NCI-H345 treated with DMSO at 0.1 percent for 48 hours (cell line): ENCODE measurements at regions not wholly inside any gene's neighbourhood (a gene's known extent, or its start where the extent isn't known, plus 50 kb on each side); places are given as distances from the start of the nearest gene placed in this dataset.

Experiments
- DNase-seq: peaks from one replicate; lab custom pipeline; 2025; ENCODE audit not compliant: unreplicated experiment; lab: John Stamatoyannopoulos, UW

DNA sequence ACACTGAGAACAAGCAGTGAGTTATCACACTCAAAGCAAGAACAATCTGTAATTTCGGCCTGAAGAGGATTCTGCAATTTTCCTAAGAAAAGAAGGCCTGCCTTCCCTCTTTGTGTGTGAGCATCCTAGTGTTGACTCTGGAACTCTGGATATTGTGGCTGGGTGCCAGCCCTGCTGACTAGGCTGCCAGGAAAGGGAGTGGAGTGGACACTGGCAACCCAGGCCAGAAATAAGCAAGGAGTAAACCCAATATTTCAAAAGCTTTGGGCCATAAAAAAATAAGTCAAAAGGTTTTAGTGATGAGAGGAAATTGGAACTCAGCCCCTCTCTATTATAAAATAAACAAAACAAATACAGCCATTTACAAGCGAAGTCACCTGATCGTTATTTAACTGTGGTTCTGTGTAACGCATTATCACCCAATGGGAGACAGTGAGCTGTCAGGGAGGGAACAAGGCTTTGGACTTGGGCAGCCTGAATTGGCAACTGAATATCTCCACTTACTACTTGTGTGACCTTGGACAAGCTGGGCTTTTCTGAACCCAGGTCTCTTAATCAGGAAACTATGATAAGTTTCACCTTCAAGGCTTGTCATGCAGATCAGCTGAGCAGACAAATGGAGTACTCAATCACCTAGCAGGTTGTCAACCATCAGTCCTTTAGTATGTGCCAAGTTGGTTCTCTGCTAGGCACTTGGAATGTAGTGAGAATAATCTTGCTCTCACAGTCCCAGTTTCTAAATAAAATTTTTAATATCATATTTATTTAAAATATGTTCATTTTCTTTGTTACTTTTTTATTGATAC is 196.2 kb downstream of the PAX1 start:
- DNase-seq: no peak

DNA sequence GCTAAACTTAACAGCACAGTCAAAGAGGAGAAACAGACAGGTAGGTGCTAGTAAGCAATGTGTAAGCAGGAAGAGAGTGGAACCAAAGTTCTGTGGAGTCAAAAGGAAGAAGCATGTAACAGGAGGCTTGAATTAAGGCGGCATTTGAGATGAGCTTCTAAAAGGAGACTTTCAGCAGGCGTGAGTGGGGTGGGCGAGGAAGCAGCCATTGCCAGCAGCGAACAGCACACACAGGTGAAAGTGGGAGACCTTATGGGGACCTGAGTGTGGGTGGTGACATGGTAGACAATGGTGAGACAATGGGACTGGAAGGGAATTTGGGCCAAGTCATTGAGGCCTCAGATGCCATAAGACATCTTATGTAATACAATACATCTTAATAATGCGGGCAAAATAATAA is 195.0 kb downstream of the PAX1 start:
- DNase-seq: no peak

DNA sequence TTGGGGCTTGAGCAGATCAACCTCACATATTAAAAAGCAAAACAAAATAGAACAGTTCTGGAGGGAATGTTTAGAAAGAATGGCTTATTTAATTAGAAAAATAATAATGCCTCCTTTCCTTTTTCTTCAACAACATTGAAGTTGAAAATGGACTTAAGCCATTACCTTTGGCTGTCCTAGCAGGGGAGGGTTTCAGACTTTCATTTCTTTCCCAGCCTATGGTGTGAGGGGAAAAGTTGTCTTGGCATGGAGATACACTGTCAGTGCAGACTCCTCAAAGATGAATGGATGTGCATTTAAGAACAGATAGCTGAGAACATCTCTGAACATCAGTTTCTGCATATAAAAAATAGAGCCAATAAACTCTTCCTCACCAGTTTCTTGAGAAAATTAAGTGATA is 169.5 kb downstream of the PAX1 start:
- DNase-seq: no peak

DNA sequence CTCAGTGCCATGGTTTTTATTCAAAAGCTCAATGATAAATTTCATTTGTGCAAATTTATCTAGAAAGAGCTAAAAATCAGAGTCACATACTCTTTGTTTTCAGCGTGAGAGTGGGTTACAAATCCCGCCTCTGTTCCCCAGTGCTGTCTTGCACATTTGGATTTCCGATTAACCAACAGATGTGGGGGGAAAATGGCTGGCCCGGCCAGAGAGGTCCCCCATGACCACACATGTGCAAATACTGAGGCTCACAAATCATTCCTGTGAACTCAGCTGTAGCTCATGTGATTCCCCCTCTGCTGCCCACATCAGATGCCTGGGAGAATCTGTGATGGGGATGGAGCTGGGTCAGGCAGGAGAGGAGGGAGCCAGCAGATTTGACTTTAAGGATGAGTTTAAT is 168.7 kb downstream of the PAX1 start:
- no peak for DNase-seq

- DNase-seq: no peak
Observed at GRCh38 chr20:21873291-21873690, 167.8 kb downstream of the PAX1 start.

GRCh38 chr20:21867811-21868210 is 162.3 kb downstream of the PAX1 start:
- DNase-seq: no peak

- DNase-seq: no peak
Observed at GRCh38 chr20:21867353-21867752, 161.9 kb downstream of the PAX1 start.

DNA sequence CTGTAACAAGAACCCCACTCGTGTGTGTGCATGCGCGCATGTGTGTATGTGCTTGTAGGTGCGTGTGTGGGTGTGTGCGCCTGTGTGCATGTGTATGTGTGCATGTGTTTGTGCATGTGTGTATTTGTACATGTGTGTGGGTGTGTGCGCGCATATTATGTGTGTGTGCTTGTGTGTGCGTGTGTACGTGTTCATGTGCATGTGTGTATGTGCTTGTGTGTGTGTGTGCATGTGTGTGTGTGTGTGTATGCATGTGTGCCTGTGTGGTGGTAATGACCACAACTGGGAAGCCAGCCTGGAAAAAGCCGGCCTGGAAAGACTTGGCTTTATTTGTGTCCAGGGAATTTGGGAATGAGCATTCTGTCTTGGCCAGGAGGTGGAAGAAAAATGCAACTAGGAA is 157.5 kb downstream of the PAX1 start:
- DNase-seq: no peak

- no peak for DNase-seq
Observed at GRCh38 chr20:21862259-21862946, 156.9 kb downstream of the PAX1 start.

GRCh38 chr20:21840991-21841390 is 135.5 kb downstream of the PAX1 start:
- DNase-seq: no peak

GRCh38 chr20:21839982-21840381 is 134.5 kb downstream of the PAX1 start:
- no peak for DNase-seq

GRCh38 chr20:21836346-21836745 is 130.9 kb downstream of the PAX1 start:
- no peak for DNase-seq

GRCh38 chr20:21835042-21835441 is 129.6 kb downstream of the PAX1 start:
- no peak for DNase-seq

DNA sequence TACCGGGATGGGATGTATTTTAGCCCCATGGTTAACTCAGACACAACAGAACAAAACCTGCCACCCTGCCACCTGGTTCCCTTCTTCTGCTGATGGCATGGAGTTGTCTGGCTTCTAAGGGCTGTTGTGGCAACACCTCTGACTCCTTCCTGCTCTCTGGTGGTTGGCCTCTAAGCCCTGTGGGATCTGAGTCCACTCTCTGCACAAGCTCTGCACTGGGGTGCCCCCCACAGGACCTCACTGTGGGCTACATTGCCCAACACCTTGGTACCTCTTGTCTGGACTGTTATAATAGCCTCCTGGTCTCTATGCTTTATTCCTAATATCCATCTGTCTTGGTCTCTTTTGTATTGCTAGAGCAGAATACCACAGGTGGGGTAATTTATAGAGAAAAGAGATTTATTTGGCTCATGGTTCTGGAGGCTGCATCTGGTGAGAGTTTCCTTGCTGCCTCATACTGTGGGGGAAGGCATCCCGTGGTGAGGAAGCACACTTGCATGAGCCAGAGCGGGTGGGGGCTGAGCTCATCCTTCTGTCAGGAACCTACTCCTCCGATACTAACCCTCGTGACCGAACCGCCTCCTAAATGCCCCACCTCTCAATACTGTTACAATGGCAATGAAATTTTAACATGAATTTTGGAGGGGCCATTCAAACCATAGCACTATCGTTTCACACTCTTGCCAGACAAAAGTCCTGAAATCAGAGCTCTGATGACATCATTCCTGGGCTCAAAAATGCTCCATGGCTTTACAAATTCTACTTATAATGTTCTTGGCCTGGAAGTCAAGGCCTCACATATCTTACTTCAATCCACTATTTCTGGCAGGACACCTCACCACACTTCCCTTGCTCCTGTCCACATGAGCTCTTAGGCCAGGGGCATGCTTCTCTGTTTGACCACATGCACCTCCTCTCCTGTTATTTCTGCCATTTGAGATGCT is 127.2 kb downstream of the PAX1 start:
- no peak for DNase-seq

- DNase-seq: no peak
Observed at GRCh38 chr20:21826976-21827375, 121.5 kb downstream of the PAX1 start.

- no peak for DNase-seq
Observed at GRCh38 chr20:21821358-21821757, 115.9 kb downstream of the PAX1 start.

- no peak for DNase-seq
Observed at GRCh38 chr20:21820688-21821087, 115.2 kb downstream of the PAX1 start.

GRCh38 chr20:21820045-21820444 is 114.6 kb downstream of the PAX1 start:
- no peak for DNase-seq

GRCh38 chr20:21812379-21812778 is 106.9 kb downstream of the PAX1 start:
- DNase-seq: no peak

DNA sequence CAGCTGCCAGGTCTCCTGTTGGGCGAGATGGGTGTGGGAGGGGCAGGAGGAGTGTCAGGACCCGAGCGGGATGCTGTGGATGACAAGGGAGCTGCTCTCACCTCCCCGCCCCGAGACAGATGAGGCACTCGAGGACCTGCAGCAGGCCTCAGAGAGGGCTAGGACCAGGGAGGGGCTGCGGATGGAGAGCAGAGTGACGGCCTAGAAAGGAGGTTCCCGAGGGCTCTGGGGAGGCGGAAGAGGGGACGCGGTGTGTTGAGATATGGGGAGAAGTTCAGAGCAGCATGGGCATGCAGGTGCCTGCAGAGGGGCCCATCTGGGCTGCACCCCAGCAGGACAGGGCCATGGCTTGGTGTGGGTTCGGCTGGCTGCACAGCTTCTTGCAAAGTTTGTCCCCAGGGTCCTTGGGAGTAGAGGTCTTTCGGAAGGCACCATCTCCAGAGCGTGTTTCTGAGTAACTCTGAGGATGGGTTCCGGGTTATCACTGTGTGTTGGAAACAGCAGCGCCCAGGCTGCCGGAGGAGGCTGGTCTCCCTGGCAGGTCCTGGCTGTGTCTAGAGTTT is 104.6 kb downstream of the PAX1 start:
- no peak for DNase-seq
